Activated T-cell treated with anti-CD3 and anti-CD28 coated beads, Interleukin-2, amount 50 U/mL, for 24 hours (primary cell): ENCODE measurements at regions not wholly inside any gene's neighbourhood (a gene's known extent, or its start where the extent isn't known, plus 50 kb on each side); places are given as distances from the start of the nearest gene placed in this dataset.

ENCODE experiments used
- DNase-seq: peaks from one replicate; pipeline ENCODE4 v3.0.0-alpha.2; 2020
- H3K27ac Mint-ChIP-seq: 2 replicates; pipeline ENCODE4 v1.8.0; 2020; ENCODE audit warnings: mild to moderate bottlenecking, mixed read lengths
- H3K27me3 Mint-ChIP-seq: 2 replicates; pipeline ENCODE4 v1.8.0; 2020; ENCODE audit warnings: mixed read lengths
- H3K36me3 Mint-ChIP-seq: 2 replicates; pipeline ENCODE4 v1.8.0; 2020; ENCODE audit warnings: low read depth, mixed read lengths
- H3K4me1 Mint-ChIP-seq: 2 replicates; pipeline ENCODE4 v1.8.0; 2020; ENCODE audit warnings: low read depth, mixed read lengths
- H3K4me3 Mint-ChIP-seq: 2 replicates; pipeline ENCODE4 v1.8.0; 2020; ENCODE audit warnings: mild to moderate bottlenecking, moderate library complexity, mixed read lengths
- H3K9me3 Mint-ChIP-seq: 2 replicates; pipeline ENCODE4 v1.8.0; 2020; ENCODE audit warnings: mixed read lengths

- Mint-ChIP-seq H3K27ac (no peak overlapping the region), H3K4me1 (peaks cover 5% of the 10 kb centered on the region), H3K9me3 (no peaks in the 10 kb centered on the region), H3K4me3 (no peak overlapping the region), H3K36me3 (no peaks in the 10 kb centered on the region), H3K27me3 (no peaks in the 10 kb centered on the region)
- no peak for DNase-seq
Measured at GRCh38 chr21:22250355-22250754, 1252.1 kb downstream of the NCAM2 start.

- H3K36me3 Mint-ChIP-seq, result no peaks in the 10 kb centered on the region
- no peak for DNase-seq
- H3K9me3 Mint-ChIP-seq, result no peaks in the 10 kb centered on the region
- H3K4me1 Mint-ChIP-seq, result peaks cover 5% of the 10 kb centered on the region
- no peak overlapping the region for H3K27ac Mint-ChIP-seq
- H3K4me3 Mint-ChIP-seq, result no peak overlapping the region
- H3K27me3 Mint-ChIP-seq, result no peaks in the 10 kb centered on the region
Measured at GRCh38 chr21:22253761-22254160, 1255.6 kb downstream of the NCAM2 start.

- H3K4me3 Mint-ChIP-seq, result no peak overlapping the region
- no peak for DNase-seq
- no peaks in the 10 kb centered on the region for H3K27me3 Mint-ChIP-seq
- peaks cover 4% of the 10 kb centered on the region for H3K9me3 Mint-ChIP-seq
- peaks cover 2% of the 10 kb centered on the region for H3K4me1 Mint-ChIP-seq
- H3K27ac Mint-ChIP-seq, result no peak overlapping the region
- no peaks in the 10 kb centered on the region for H3K36me3 Mint-ChIP-seq
Measured at GRCh38 chr21:22258821-22259220, 1260.6 kb downstream of the NCAM2 start.

GRCh38 chr21:22260274-22260673 is 1262.1 kb downstream of the NCAM2 start:
- H3K4me3 Mint-ChIP-seq, result no peak overlapping the region
- H3K4me1 Mint-ChIP-seq, result peaks cover 2% of the 10 kb centered on the region
- H3K9me3 Mint-ChIP-seq, result peaks cover 4% of the 10 kb centered on the region
- no peaks in the 10 kb centered on the region for H3K36me3 Mint-ChIP-seq
- no peak overlapping the region for H3K27ac Mint-ChIP-seq
- no peak for DNase-seq
- H3K27me3 Mint-ChIP-seq, result no peaks in the 10 kb centered on the region

GRCh38 chr21:22263890-22264289 is 1265.7 kb downstream of the NCAM2 start:
- no peak overlapping the region for H3K27ac Mint-ChIP-seq
- peaks cover 2% of the 10 kb centered on the region for H3K4me1 Mint-ChIP-seq
- no peak overlapping the region for H3K4me3 Mint-ChIP-seq
- peaks cover 9% of the 10 kb centered on the region for H3K9me3 Mint-ChIP-seq
- no peaks in the 10 kb centered on the region for H3K27me3 Mint-ChIP-seq
- no peak for DNase-seq
- H3K36me3 Mint-ChIP-seq, result no peaks in the 10 kb centered on the region

GRCh38 chr21:22277341-22277740 is 1279.1 kb downstream of the NCAM2 start:
- Mint-ChIP-seq H3K36me3 (no peaks in the 10 kb centered on the region), H3K27ac (no peak overlapping the region), H3K27me3 (no peaks in the 10 kb centered on the region), H3K4me3 (no peak overlapping the region), H3K9me3 (peaks cover 4% of the 10 kb centered on the region), H3K4me1 (no peaks in the 10 kb centered on the region)
- DNase-seq, result no peak

GRCh38 chr21:22278366-22278765 is 1280.2 kb downstream of the NCAM2 start:
- H3K27me3 Mint-ChIP-seq, result no peaks in the 10 kb centered on the region
- peaks cover 4% of the 10 kb centered on the region for H3K9me3 Mint-ChIP-seq
- no peak for DNase-seq
- H3K4me3 Mint-ChIP-seq, result no peak overlapping the region
- H3K27ac Mint-ChIP-seq, result no peak overlapping the region
- no peaks in the 10 kb centered on the region for H3K36me3 Mint-ChIP-seq
- no peaks in the 10 kb centered on the region for H3K4me1 Mint-ChIP-seq

- Mint-ChIP-seq H3K27me3 (no peaks in the 10 kb centered on the region), H3K4me3 (no peak overlapping the region), H3K9me3 (peaks cover 4% of the 10 kb centered on the region), H3K4me1 (no peaks in the 10 kb centered on the region), H3K36me3 (no peaks in the 10 kb centered on the region), H3K27ac (no peak overlapping the region)
- no peak for DNase-seq
Measured at GRCh38 chr21:22280851-22281250, 1282.6 kb downstream of the NCAM2 start.

- H3K9me3 Mint-ChIP-seq, result peaks cover 2% of the 10 kb centered on the region
- H3K4me3 Mint-ChIP-seq, result no peak overlapping the region
- no peaks in the 10 kb centered on the region for H3K4me1 Mint-ChIP-seq
- H3K27ac Mint-ChIP-seq, result no peak overlapping the region
- DNase-seq, result no peak
- no peaks in the 10 kb centered on the region for H3K36me3 Mint-ChIP-seq
- no peaks in the 10 kb centered on the region for H3K27me3 Mint-ChIP-seq
Measured at GRCh38 chr21:22288885-22289499, 1290.8 kb downstream of the NCAM2 start.

- H3K27me3 Mint-ChIP-seq, result no peaks in the 10 kb centered on the region
- peaks cover 7% of the 10 kb centered on the region for H3K4me1 Mint-ChIP-seq
- H3K9me3 Mint-ChIP-seq, result peaks cover 2% of the 10 kb centered on the region
- DNase-seq, result no peak
- H3K4me3 Mint-ChIP-seq, result no peak overlapping the region
- no peak overlapping the region for H3K27ac Mint-ChIP-seq
- H3K36me3 Mint-ChIP-seq, result no peaks in the 10 kb centered on the region
Measured at GRCh38 chr21:22292144-22292543, 1293.9 kb downstream of the NCAM2 start.

- H3K9me3 Mint-ChIP-seq, result peaks cover 4% of the 10 kb centered on the region
- H3K27me3 Mint-ChIP-seq, result no peaks in the 10 kb centered on the region
- H3K4me1 Mint-ChIP-seq, result peaks cover 8% of the 10 kb centered on the region
- H3K36me3 Mint-ChIP-seq, result no peaks in the 10 kb centered on the region
- no peak overlapping the region for H3K4me3 Mint-ChIP-seq
- no peak overlapping the region for H3K27ac Mint-ChIP-seq
- DNase-seq, result no peak
Measured at GRCh38 chr21:22297575-22297974, 1299.4 kb downstream of the NCAM2 start.

GRCh38 chr21:22311741-22312462 is 1313.7 kb downstream of the NCAM2 start:
- no peak for DNase-seq
- no peaks in the 10 kb centered on the region for H3K4me1 Mint-ChIP-seq
- H3K27ac Mint-ChIP-seq, result no peak overlapping the region
- H3K27me3 Mint-ChIP-seq, result no peaks in the 10 kb centered on the region
- peaks cover 16% of the 10 kb centered on the region for H3K9me3 Mint-ChIP-seq
- H3K36me3 Mint-ChIP-seq, result no peaks in the 10 kb centered on the region
- no peak overlapping the region for H3K4me3 Mint-ChIP-seq

- no peaks in the 10 kb centered on the region for H3K4me1 Mint-ChIP-seq
- no peaks in the 10 kb centered on the region for H3K27me3 Mint-ChIP-seq
- H3K4me3 Mint-ChIP-seq, result no peak overlapping the region
- peaks cover 16% of the 10 kb centered on the region for H3K9me3 Mint-ChIP-seq
- no peak for DNase-seq
- no peaks in the 10 kb centered on the region for H3K36me3 Mint-ChIP-seq
- no peak overlapping the region for H3K27ac Mint-ChIP-seq
Measured at GRCh38 chr21:22314963-22315362, 1316.8 kb downstream of the NCAM2 start.

GRCh38 chr21:22319435-22319834 is 1321.2 kb downstream of the NCAM2 start:
- Mint-ChIP-seq H3K4me1 (no peaks in the 10 kb centered on the region), H3K27me3 (no peaks in the 10 kb centered on the region), H3K4me3 (no peak overlapping the region), H3K9me3 (peaks cover 5% of the 10 kb centered on the region), H3K36me3 (no peaks in the 10 kb centered on the region), H3K27ac (no peak overlapping the region)
- no peak for DNase-seq

- Mint-ChIP-seq H3K4me1 (peaks cover 7% of the 10 kb centered on the region), H3K4me3 (no peak overlapping the region), H3K36me3 (no peaks in the 10 kb centered on the region), H3K9me3 (peaks cover 22% of the 10 kb centered on the region), H3K27me3 (no peaks in the 10 kb centered on the region), H3K27ac (no peak overlapping the region)
- no peak for DNase-seq
Measured at GRCh38 chr21:22342889-22343288, 1344.7 kb downstream of the NCAM2 start.
